ENCODE measurements at regions not wholly inside any gene's neighbourhood (a gene's known extent, or its start where the extent isn't known, plus 50 kb on each side); places are given as distances from the start of the nearest gene placed in this dataset.

- no peak for TF ChIP-seq CTCF (IDR thresholded peaks at IDR 0.05; ENCODE audit: low read depth, low read length, missing control alignments)
- H3K27ac ChIP-seq, result no peak overlapping the region
- no peak overlapping the region for H3K4me3 ChIP-seq (ENCODE audit: low read depth, low read length)
- no peak for DNase-seq
- in situ Hi-C loops (cut with HindIII; ENCODE audit: low pct_ligation_motif_present, low sequenced_read_pairs), result no loop called here
- H3K36me3 ChIP-seq (replicated peaks), result no peaks in the 10 kb centered on the region
- H3K27me3 ChIP-seq (replicated peaks), result no peaks in the 10 kb centered on the region
Observed at GRCh38 chr6:160859822-160860221, 131.7 kb upstream of the MAP3K4 start.

DNA sequence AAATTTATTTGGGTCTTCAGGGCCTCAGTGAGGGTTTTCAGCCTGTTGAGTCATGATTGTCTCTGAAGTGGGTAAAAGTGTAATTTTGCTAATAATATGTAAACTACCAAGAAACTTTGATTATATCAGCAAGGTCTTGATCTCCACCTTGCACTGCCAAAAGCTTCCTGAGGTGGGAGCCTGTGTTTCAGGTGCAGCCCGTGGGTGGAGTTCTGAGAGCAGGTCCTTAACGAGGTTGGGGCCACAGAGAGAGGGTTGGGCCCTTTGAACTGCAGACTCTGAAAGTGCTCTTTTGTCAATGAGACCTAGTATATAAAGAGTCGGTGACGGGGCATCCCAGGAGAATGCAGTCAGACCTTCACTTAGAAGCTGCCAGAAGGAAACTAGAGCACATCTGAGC is 129.7 kb upstream of the MAP3K4 start:
- TF ChIP-seq CTCF (IDR thresholded peaks at IDR 0.05; ENCODE audit: low read depth, low read length, missing control alignments), result no peak
- H3K4me3 ChIP-seq (ENCODE audit: low read depth, low read length), result no peak overlapping the region
- H3K27me3 ChIP-seq (replicated peaks), result no peaks in the 10 kb centered on the region
- H3K27ac ChIP-seq, result no peak overlapping the region
- no peaks in the 10 kb centered on the region for H3K36me3 ChIP-seq (replicated peaks)
- DNase-seq, result no peak
- in situ Hi-C loops (cut with HindIII; ENCODE audit: low pct_ligation_motif_present, low sequenced_read_pairs), result no loop called here

GRCh38 chr6:160863782-160864181 is 127.8 kb upstream of the MAP3K4 start:
- no peak for TF ChIP-seq CTCF (IDR thresholded peaks at IDR 0.05; ENCODE audit: low read depth, low read length, missing control alignments)
- no peak for DNase-seq
- no peak overlapping the region for H3K27ac ChIP-seq
- H3K4me3 ChIP-seq (ENCODE audit: low read depth, low read length), result no peak overlapping the region
- H3K27me3 ChIP-seq (replicated peaks), result no peaks in the 10 kb centered on the region
- no peaks in the 10 kb centered on the region for H3K36me3 ChIP-seq (replicated peaks)
- in situ Hi-C loops (cut with HindIII; ENCODE audit: low pct_ligation_motif_present, low sequenced_read_pairs), result no loop called here

GRCh38 chr6:160871320-160871719 is 120.2 kb upstream of the MAP3K4 start:
- no peaks in the 10 kb centered on the region for H3K27me3 ChIP-seq (replicated peaks)
- no peak overlapping the region for H3K27ac ChIP-seq
- no peak overlapping the region for H3K4me3 ChIP-seq (ENCODE audit: low read depth, low read length)
- in situ Hi-C loops (cut with HindIII; ENCODE audit: low pct_ligation_motif_present, low sequenced_read_pairs), result no loop called here
- no peaks in the 10 kb centered on the region for H3K36me3 ChIP-seq (replicated peaks)
- DNase-seq, result no peak
- TF ChIP-seq CTCF (IDR thresholded peaks at IDR 0.05; ENCODE audit: low read depth, low read length, missing control alignments), result no peak

DNA sequence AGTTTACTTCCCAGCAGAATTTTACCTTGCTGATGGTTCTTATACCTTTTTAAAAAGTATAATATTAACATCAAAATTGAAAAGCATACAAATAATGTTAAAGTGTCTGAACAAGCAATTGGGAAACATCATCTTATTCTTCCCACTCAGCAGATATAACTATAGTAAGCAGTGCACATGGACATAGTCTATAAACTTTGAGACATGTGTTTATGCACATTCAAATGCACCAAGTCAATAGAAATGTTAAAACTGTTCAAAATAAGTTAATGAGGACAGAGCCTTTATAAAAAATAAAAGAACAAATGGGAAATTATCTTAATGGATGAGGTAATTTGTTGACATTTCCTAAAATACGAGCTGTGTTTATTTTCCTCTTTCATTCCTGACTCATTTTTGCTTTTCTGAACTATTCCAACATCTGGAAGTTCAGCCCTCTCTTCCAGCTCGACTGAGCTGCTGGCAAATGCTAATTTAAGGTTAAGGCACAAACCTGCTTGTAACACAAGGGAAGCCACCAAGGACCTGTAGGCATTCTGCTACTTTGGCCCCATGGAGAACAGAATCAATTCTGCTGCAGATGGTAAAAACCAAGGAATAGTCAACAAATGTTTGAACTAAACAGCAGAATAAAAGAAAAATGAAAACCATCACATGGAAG is 110.3 kb upstream of the MAP3K4 start:
- Histone ChIP-seq H3K27ac (no peak overlapping the region), H3K36me3 (replicated peaks) (no peaks in the 10 kb centered on the region), H3K4me3 (ENCODE audit: low read depth, low read length) (no peak overlapping the region), H3K27me3 (replicated peaks) (no peaks in the 10 kb centered on the region)
- no peak for TF ChIP-seq CTCF (IDR thresholded peaks at IDR 0.05; ENCODE audit: low read depth, low read length, missing control alignments)
- DNase-seq, result no peak
- in situ Hi-C loops (cut with HindIII; ENCODE audit: low pct_ligation_motif_present, low sequenced_read_pairs), result no loop called here

DNA sequence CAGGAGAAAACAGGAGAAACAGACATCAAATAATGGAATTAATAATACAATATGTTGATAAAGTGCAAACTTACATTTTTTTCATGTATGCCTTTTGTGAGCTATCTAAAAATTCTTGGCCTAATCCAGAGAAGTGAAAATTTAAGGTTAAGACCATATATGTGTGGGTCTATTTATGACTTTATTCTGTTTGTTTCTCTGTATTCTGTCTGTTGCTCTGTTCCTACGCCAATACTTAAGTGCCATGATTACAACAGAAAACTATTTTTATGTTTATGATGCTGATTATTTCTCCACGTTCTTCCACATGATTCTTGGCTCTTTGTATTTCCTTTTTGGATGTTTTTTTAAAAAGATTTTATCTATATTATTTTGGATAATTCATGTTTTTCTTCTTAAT is 109.6 kb upstream of the MAP3K4 start:
- in situ Hi-C loops (cut with HindIII; ENCODE audit: low pct_ligation_motif_present, low sequenced_read_pairs), result no loop called here
- H3K36me3 ChIP-seq (replicated peaks), result no peaks in the 10 kb centered on the region
- H3K27ac ChIP-seq, result no peak overlapping the region
- H3K27me3 ChIP-seq (replicated peaks), result no peaks in the 10 kb centered on the region
- no peak for DNase-seq
- TF ChIP-seq CTCF (IDR thresholded peaks at IDR 0.05; ENCODE audit: low read depth, low read length, missing control alignments), result no peak
- no peak overlapping the region for H3K4me3 ChIP-seq (ENCODE audit: low read depth, low read length)
